WTC11 (cell line): ENCODE measurements at regions not wholly inside any gene's neighbourhood (a gene's known extent, or its start where the extent isn't known, plus 50 kb on each side); places are given as distances from the start of the nearest gene placed in this dataset.

ENCODE experiments used
- ATAC-seq: fragments of 200-7000 bp; cut with Tn5 transposase; 2 replicates; pipeline ENCODE4 v1.10.0; 2021; ENCODE audit warnings: mild to moderate bottlenecking, moderate library complexity
- CTCF ChIA-PET: fragments of 300-600 bp; sonication (Branson Sonifier 250); formaldehyde crosslinking; loops from one replicate; lab custom pipeline; 2021; ENCODE audit warnings: antibody characterized with exemption; lab: Charles Lee
- POLR2A ChIA-PET: fragments of 350-600 bp; sonication (Branson Sonifier 250); formaldehyde crosslinking; loops from one replicate; lab custom pipeline; 2021; ENCODE audit warnings: antibody characterized with exemption; lab: Charles Lee
- DNase-seq: peaks from one replicate; pipeline ENCODE4 v3.0.0; 2021; ENCODE audit warnings: low spot score
- H3K27ac Mint-ChIP-seq: 2 replicates; pipeline ENCODE4 v1.8.0; 2021; ENCODE audit warnings: mixed read lengths
- H3K27me3 Mint-ChIP-seq: 2 replicates; pipeline ENCODE4 v1.8.0; 2021; ENCODE audit warnings: low read depth, mild to moderate bottlenecking, moderate library complexity, mixed read lengths
- H3K36me3 Mint-ChIP-seq: 2 replicates; pipeline ENCODE4 v1.8.0; 2021; ENCODE audit warnings: mixed read lengths
- H3K4me1 Mint-ChIP-seq: 2 replicates; pipeline ENCODE4 v1.8.0; 2022; ENCODE audit warnings: mixed read lengths
- H3K4me3 Mint-ChIP-seq: 2 replicates; pipeline ENCODE4 v1.8.0; 2021; ENCODE audit warnings: mild to moderate bottlenecking, moderate library complexity, mixed read lengths
- H3K9me3 Mint-ChIP-seq: 2 replicates; pipeline ENCODE4 v1.8.0; 2021; ENCODE audit warnings: mixed read lengths
- ATF3 ChIP-seq: sonication (generic); formaldehyde crosslinking; conservative IDR thresholded peaks from 2 replicates; pipeline ENCODE4 v1.8.1; 2022; ENCODE audit warnings: mild to moderate bottlenecking, missing genetic modification reagents
- CBFB ChIP-seq: sonication (generic); formaldehyde crosslinking; IDR thresholded peaks from 2 replicates; pipeline ENCODE4 v1.8.1; 2022; ENCODE audit warnings: mild to moderate bottlenecking, low read depth, missing genetic modification reagents
- EMX1 ChIP-seq: fragments of 250-450 bp; sonication (Bioruptor Pico); IDR thresholded peaks from 2 replicates; pipeline ENCODE4 v1.8.0; 2021; ENCODE audit warnings: mild to moderate bottlenecking
- ESRRA ChIP-seq: sonication (generic); formaldehyde crosslinking; IDR thresholded peaks from 2 replicates; pipeline ENCODE4 v1.8.1; 2022; ENCODE audit warnings: mild to moderate bottlenecking, missing genetic modification reagents, borderline replicate concordance
- FOXJ3 ChIP-seq: sonication (generic); formaldehyde crosslinking; IDR thresholded peaks from 2 replicates; pipeline ENCODE4 v1.9.0; 2021; ENCODE audit warnings: missing genetic modification reagents, mild to moderate bottlenecking, borderline replicate concordance
- GTF2I ChIP-seq: fragments of 250-450 bp; sonication (Bioruptor Pico); conservative IDR thresholded peaks from 2 replicates; pipeline ENCODE4 v1.4.0; 2021; ENCODE audit warnings: mild to moderate bottlenecking
- HMGA2 ChIP-seq: fragments of 250-450 bp; sonication (Bioruptor Pico); IDR thresholded peaks from 2 replicates; pipeline ENCODE4 v1.4.0; 2021; ENCODE audit warnings: mild to moderate bottlenecking, moderate library complexity
- HMGXB4 ChIP-seq: sonication (generic); formaldehyde crosslinking; IDR thresholded peaks from 2 replicates; pipeline ENCODE4 v1.8.1; 2023; ENCODE audit warnings: mild to moderate bottlenecking, moderate library complexity, missing genetic modification reagents
- MAX ChIP-seq: sonication (generic); formaldehyde crosslinking; IDR thresholded peaks from 2 replicates; pipeline ENCODE4 v1.8.0; 2022; ENCODE audit warnings: mild to moderate bottlenecking, missing genetic modification reagents
- SOX15 ChIP-seq: fragments of 250-450 bp; sonication (Bioruptor Pico); IDR thresholded peaks from 2 replicates; pipeline ENCODE4 v1.9.0; 2021; ENCODE audit warnings: mild to moderate bottlenecking
- USF2 ChIP-seq: sonication (generic); formaldehyde crosslinking; IDR thresholded peaks from 2 replicates; pipeline ENCODE4 v1.8.1; 2023; ENCODE audit warnings: mild to moderate bottlenecking, missing genetic modification reagents, moderate library complexity
- ZNF121 ChIP-seq: sonication (generic); formaldehyde crosslinking; IDR thresholded peaks from 2 replicates; pipeline ENCODE4 v1.8.0; 2023; ENCODE audit warnings: missing genetic modification reagents
- ZNF219 ChIP-seq: sonication (generic); formaldehyde crosslinking; IDR thresholded peaks from 2 replicates; pipeline ENCODE4 v1.8.0; 2023; ENCODE audit warnings: missing genetic modification reagents, mild to moderate bottlenecking, borderline replicate concordance
- ZNF416 ChIP-seq: fragments of 250-450 bp; sonication (Bioruptor Pico); IDR thresholded peaks from 2 replicates; pipeline ENCODE4 v1.9.0; 2021; ENCODE audit warnings: mild to moderate bottlenecking, inconsistent platforms
- TF ChIP-seq, protein P1 (sequence below): sonication (generic); formaldehyde crosslinking; IDR thresholded peaks from 2 replicates; pipeline ENCODE4 v1.8.0; 2022; ENCODE audit warnings: missing genetic modification reagents
- TF ChIP-seq, protein P2 (sequence below): fragments of 250-450 bp; sonication (Bioruptor Pico); conservative IDR thresholded peaks from 2 replicates; pipeline ENCODE4 v1.9.0; 2021; ENCODE audit warnings: mild to moderate bottlenecking
- TF ChIP-seq, protein P3 (sequence below): fragments of 250-450 bp; sonication (Bioruptor Pico); IDR thresholded peaks from 2 replicates; pipeline ENCODE4 v2.1.2; 2022; ENCODE audit warnings: mild to moderate bottlenecking, moderate library complexity
- TF ChIP-seq, protein P4 (sequence below): fragments of 250-450 bp; sonication (Bioruptor Pico); IDR thresholded peaks from 2 replicates; pipeline ENCODE4 v1.9.0; 2021; ENCODE audit warnings: mild to moderate bottlenecking

- TF ChIP-seq, protein P1, sequence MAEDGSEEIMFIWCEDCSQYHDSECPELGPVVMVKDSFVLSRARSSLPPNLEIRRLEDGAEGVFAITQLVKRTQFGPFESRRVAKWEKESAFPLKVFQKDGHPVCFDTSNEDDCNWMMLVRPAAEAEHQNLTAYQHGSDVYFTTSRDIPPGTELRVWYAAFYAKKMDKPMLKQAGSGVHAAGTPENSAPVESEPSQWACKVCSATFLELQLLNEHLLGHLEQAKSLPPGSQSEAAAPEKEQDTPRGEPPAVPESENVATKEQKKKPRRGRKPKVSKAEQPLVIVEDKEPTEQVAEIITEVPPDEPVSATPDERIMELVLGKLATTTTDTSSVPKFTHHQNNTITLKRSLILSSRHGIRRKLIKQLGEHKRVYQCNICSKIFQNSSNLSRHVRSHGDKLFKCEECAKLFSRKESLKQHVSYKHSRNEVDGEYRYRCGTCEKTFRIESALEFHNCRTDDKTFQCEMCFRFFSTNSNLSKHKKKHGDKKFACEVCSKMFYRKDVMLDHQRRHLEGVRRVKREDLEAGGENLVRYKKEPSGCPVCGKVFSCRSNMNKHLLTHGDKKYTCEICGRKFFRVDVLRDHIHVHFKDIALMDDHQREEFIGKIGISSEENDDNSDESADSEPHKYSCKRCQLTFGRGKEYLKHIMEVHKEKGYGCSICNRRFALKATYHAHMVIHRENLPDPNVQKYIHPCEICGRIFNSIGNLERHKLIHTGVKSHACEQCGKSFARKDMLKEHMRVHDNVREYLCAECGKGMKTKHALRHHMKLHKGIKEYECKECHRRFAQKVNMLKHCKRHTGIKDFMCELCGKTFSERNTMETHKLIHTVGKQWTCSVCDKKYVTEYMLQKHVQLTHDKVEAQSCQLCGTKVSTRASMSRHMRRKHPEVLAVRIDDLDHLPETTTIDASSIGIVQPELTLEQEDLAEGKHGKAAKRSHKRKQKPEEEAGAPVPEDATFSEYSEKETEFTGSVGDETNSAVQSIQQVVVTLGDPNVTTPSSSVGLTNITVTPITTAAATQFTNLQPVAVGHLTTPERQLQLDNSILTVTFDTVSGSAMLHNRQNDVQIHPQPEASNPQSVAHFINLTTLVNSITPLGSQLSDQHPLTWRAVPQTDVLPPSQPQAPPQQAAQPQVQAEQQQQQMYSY (CRISPR knock-in tag): no peak
- no peak for TF ChIP-seq ATF3
- TF ChIP-seq ZNF219 (CRISPR knock-in tag): no peak
- TF ChIP-seq ESRRA (CRISPR knock-in tag): no peak
These were observed 165.5 kb upstream of the PLXNC1 start (continued) for GRCh38 chr12:93982771-93983315.

DNA sequence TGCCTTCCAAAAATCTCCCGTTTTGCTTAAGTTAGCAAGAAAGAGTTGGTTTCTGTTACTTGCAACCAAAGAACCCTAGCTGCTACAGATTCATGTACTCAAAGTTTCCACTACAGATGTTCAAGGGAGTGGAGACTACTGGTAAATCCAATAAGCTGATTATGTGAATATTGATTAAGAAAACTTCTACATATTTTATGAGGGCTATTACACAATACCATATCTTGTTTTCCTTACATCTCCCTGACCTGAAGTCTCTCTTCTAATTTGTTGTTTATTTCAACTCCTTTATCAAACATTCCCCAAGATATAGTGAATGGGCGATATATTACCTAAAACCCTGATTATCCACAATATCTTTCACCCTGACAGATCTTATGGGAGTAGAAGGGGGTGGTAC lies 164.4 kb upstream of the PLXNC1 start:
- H3K9me3 Mint-ChIP-seq: peaks cover 9% of the 10 kb centered on the region
- TF ChIP-seq GTF2I (CRISPR knock-in tag): no peak
- no peak for TF ChIP-seq HMGXB4 (CRISPR knock-in tag)
- TF ChIP-seq, protein P2, sequence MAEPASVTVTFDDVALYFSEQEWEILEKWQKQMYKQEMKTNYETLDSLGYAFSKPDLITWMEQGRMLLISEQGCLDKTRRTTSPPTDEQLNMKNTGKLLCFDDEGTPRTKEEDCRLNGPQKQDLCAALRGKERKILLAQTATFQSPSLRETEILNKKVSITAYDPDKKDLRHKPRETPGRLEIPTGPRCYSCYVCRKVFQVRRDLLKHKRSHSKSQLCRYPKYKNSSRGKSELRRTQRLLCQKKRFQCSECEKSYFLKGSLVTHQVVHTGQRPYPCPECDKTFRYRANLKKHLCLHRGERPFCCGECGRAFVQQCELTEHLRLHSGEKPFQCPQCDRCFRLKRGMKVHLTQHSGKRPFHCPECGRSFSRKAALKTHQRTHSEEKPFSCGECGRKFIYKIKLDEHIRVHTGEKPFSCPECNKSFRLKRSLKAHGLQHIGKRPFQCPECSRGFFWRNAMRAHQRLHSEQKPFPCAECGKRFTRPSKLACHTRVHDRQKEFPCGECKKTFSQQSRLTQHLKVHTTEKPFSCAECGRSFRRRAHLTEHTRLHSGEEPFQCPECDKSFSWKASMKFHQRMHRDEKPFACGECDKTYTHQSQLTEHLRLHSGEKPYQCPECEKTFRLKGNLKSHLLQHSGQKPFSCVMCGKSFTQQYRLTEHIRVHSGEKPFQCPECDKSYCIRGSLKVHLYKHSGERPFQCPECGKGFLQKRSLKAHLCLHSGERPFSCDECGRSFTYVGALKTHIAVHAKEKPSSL: no peak
- no peak for TF ChIP-seq HMGA2
- TF ChIP-seq, protein P3, sequence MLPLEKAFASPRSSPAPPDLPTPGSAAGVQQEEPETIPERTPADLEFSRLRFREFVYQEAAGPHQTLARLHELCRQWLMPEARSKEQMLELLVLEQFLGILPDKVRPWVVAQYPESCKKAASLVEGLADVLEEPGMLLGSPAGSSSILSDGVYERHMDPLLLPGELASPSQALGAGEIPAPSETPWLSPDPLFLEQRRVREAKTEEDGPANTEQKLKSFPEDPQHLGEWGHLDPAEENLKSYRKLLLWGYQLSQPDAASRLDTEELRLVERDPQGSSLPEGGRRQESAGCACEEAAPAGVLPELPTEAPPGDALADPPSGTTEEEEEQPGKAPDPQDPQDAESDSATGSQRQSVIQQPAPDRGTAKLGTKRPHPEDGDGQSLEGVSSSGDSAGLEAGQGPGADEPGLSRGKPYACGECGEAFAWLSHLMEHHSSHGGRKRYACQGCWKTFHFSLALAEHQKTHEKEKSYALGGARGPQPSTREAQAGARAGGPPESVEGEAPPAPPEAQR: no peak
- no peak for TF ChIP-seq FOXJ3
- TF ChIP-seq EMX1 (CRISPR knock-in tag): no peak
- TF ChIP-seq, protein P4, sequence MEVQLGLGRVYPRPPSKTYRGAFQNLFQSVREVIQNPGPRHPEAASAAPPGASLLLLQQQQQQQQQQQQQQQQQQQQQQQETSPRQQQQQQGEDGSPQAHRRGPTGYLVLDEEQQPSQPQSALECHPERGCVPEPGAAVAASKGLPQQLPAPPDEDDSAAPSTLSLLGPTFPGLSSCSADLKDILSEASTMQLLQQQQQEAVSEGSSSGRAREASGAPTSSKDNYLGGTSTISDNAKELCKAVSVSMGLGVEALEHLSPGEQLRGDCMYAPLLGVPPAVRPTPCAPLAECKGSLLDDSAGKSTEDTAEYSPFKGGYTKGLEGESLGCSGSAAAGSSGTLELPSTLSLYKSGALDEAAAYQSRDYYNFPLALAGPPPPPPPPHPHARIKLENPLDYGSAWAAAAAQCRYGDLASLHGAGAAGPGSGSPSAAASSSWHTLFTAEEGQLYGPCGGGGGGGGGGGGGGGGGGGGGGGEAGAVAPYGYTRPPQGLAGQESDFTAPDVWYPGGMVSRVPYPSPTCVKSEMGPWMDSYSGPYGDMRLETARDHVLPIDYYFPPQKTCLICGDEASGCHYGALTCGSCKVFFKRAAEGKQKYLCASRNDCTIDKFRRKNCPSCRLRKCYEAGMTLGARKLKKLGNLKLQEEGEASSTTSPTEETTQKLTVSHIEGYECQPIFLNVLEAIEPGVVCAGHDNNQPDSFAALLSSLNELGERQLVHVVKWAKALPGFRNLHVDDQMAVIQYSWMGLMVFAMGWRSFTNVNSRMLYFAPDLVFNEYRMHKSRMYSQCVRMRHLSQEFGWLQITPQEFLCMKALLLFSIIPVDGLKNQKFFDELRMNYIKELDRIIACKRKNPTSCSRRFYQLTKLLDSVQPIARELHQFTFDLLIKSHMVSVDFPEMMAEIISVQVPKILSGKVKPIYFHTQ (CRISPR knock-in tag): no peak
- TF ChIP-seq USF2 (CRISPR knock-in tag): no peak
- TF ChIP-seq ZNF121: no peak
- no peak for TF ChIP-seq SOX15 (CRISPR knock-in tag)
- TF ChIP-seq MAX (CRISPR knock-in tag): no peak
- no peak for TF ChIP-seq ZNF416
- TF ChIP-seq CBFB (CRISPR knock-in tag): no peak

More for the DNA sequence above, 164.4 kb upstream of the PLXNC1 start:
- peaks cover 4% of the 10 kb centered on the region for H3K36me3 Mint-ChIP-seq
- ChIA-PET CTCF (no interaction called here), POLR2A (no interaction called here)
- no peak overlapping the region for H3K27ac Mint-ChIP-seq
- ATAC-seq (no peak), DNase-seq (no peak)
- H3K4me3 Mint-ChIP-seq: no peak overlapping the region
- H3K4me1 Mint-ChIP-seq: peaks cover 4% of the 10 kb centered on the region
- peaks cover 2% of the 10 kb centered on the region; the same call in 1 of the 2 replicates for H3K27me3 Mint-ChIP-seq
